ENCODE measurements at regions not wholly inside any gene's neighbourhood (a gene's known extent, or its start where the extent isn't known, plus 50 kb on each side); places are given as distances from the start of the nearest gene placed in this dataset.

GRCh38 chr5:24854350-24854749 is 209.6 kb upstream of the CDH10 start:
- Histone ChIP-seq H3K4me3 (ENCODE audit: low read length in 2 of 2) (no peak overlapping the region), H3K36me3 (ENCODE audit: control insufficient read depth in 2 of 2, insufficient read depth in 2 of 2, low read length in 2 of 2) (no peaks in the 10 kb centered on the region), H3K9me3 (ENCODE audit: control insufficient read depth in 2 of 2, low read length in 2 of 2) (peaks cover 0 to 3% of the 10 kb centered on the region in 2 donors), H3K9ac (ENCODE audit: low read depth in 1 of 2, low read length in 2 of 2) (no peak overlapping the region), H3K27me3 (ENCODE audit: control insufficient read depth in 2 of 2, insufficient read depth in 2 of 2, low read length in 2 of 2) (no peaks in the 10 kb centered on the region), H3K27ac (ENCODE audit: low read depth in 2 of 2, low read length in 2 of 2) (no peak overlapping the region), H3K4me1 (ENCODE audit: control insufficient read depth in 2 of 2, insufficient read depth in 2 of 2, low read length in 2 of 2) (no peaks in the 10 kb centered on the region)

- no peak overlapping the region for H3K27ac ChIP-seq (ENCODE audit: low read depth in 2 of 2, low read length in 2 of 2)
These were observed 206.2 kb upstream of the CDH10 start for GRCh38 chr5:24850926-24851486.

DNA sequence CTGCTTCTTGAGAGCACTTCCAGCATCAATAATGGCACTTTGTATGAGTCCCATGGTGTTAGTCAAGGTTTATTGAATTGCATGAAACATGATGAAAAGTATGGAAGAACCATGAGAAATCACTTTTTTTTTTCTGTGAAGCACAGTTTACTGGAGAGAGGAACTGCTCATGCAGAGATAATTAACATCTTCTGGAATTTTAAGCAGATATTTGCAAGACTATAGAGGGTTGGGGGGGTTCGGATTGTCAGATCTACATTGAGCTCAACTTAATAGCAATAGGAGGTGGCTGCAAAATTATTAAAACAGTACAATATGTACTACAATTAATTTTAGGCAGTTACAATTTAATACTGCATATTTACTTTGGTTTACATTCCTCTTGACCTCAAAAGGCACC is 204.4 kb upstream of the CDH10 start:
- H3K36me3 ChIP-seq (ENCODE audit: control insufficient read depth in 2 of 2, insufficient read depth in 2 of 2, low read length in 2 of 2), result no peaks in the 10 kb centered on the region
- no peak overlapping the region for H3K27ac ChIP-seq (ENCODE audit: low read depth in 2 of 2, low read length in 2 of 2)
- peaks cover 0 to 2% of the 10 kb centered on the region in 2 donors for H3K9me3 ChIP-seq (ENCODE audit: control insufficient read depth in 2 of 2, low read length in 2 of 2)
- H3K4me1 ChIP-seq (ENCODE audit: control insufficient read depth in 2 of 2, insufficient read depth in 2 of 2, low read length in 2 of 2), result no peaks in the 10 kb centered on the region
- no peaks in the 10 kb centered on the region for H3K27me3 ChIP-seq (ENCODE audit: control insufficient read depth in 2 of 2, insufficient read depth in 2 of 2, low read length in 2 of 2)
- no peak overlapping the region for H3K9ac ChIP-seq (ENCODE audit: low read depth in 1 of 2, low read length in 2 of 2)
- no peak overlapping the region for H3K4me3 ChIP-seq (ENCODE audit: low read length in 2 of 2)

More at GRCh38 chr5:24850926-24851486, 206.2 kb upstream of the CDH10 start:
- peaks cover 0 to 2% of the 10 kb centered on the region in 2 donors for H3K9me3 ChIP-seq (ENCODE audit: control insufficient read depth in 2 of 2, low read length in 2 of 2)
- no peak overlapping the region for H3K4me3 ChIP-seq (ENCODE audit: low read length in 2 of 2)
- no peaks in the 10 kb centered on the region for H3K4me1 ChIP-seq (ENCODE audit: control insufficient read depth in 2 of 2, insufficient read depth in 2 of 2, low read length in 2 of 2)
- no peak overlapping the region for H3K9ac ChIP-seq (ENCODE audit: low read depth in 1 of 2, low read length in 2 of 2)
- no peaks in the 10 kb centered on the region for H3K27me3 ChIP-seq (ENCODE audit: control insufficient read depth in 2 of 2, insufficient read depth in 2 of 2, low read length in 2 of 2)
- H3K36me3 ChIP-seq (ENCODE audit: control insufficient read depth in 2 of 2, insufficient read depth in 2 of 2, low read length in 2 of 2), result no peaks in the 10 kb centered on the region

- no peaks in the 10 kb centered on the region for H3K27me3 ChIP-seq (ENCODE audit: control insufficient read depth in 2 of 2, insufficient read depth in 2 of 2, low read length in 2 of 2)
- H3K4me3 ChIP-seq (ENCODE audit: low read length in 2 of 2), result no peak overlapping the region
- no peak overlapping the region for H3K9ac ChIP-seq (ENCODE audit: low read depth in 1 of 2, low read length in 2 of 2)
- no peaks in the 10 kb centered on the region for H3K9me3 ChIP-seq (ENCODE audit: control insufficient read depth in 2 of 2, low read length in 2 of 2)
- no peak overlapping the region for H3K27ac ChIP-seq (ENCODE audit: low read depth in 2 of 2, low read length in 2 of 2)
- no peaks in the 10 kb centered on the region for H3K4me1 ChIP-seq (ENCODE audit: control insufficient read depth in 2 of 2, insufficient read depth in 2 of 2, low read length in 2 of 2)
- no peaks in the 10 kb centered on the region for H3K36me3 ChIP-seq (ENCODE audit: control insufficient read depth in 2 of 2, insufficient read depth in 2 of 2, low read length in 2 of 2)
These were observed 187.2 kb upstream of the CDH10 start for GRCh38 chr5:24831989-24832388.

DNA sequence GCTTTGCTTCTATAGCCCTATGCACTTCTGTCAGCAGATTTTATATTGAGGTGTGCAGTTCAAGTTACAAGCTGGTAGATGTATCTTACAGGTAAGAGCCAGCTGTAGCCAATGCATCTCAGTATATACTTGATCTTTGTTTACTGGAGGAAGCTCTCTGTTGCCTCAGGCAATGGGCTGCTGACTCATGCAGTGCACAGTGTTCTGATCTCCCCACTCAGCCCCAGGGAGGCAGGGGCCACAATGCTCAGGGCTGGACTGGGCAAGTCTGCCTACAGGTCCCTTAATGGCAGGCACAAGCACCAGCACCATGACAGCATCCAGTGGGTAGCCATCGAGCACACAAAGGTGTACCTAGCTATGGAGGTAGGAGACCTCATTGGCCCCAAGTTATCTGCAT is 178.8 kb upstream of the CDH10 start:
- no peaks in the 10 kb centered on the region for H3K27me3 ChIP-seq (ENCODE audit: control insufficient read depth in 2 of 2, insufficient read depth in 2 of 2, low read length in 2 of 2)
- H3K4me1 ChIP-seq (ENCODE audit: control insufficient read depth in 2 of 2, insufficient read depth in 2 of 2, low read length in 2 of 2), result no peaks in the 10 kb centered on the region
- H3K4me3 ChIP-seq (ENCODE audit: low read length in 2 of 2), result no peak overlapping the region
- H3K36me3 ChIP-seq (ENCODE audit: control insufficient read depth in 2 of 2, insufficient read depth in 2 of 2, low read length in 2 of 2), result no peaks in the 10 kb centered on the region
- peaks cover 0 to 2% of the 10 kb centered on the region in 2 donors for H3K9me3 ChIP-seq (ENCODE audit: control insufficient read depth in 2 of 2, low read length in 2 of 2)
- no peak overlapping the region for H3K27ac ChIP-seq (ENCODE audit: low read depth in 2 of 2, low read length in 2 of 2)
- H3K9ac ChIP-seq (ENCODE audit: low read depth in 1 of 2, low read length in 2 of 2), result no peak overlapping the region

GRCh38 chr5:24819841-24820240 is 175.1 kb upstream of the CDH10 start:
- Histone ChIP-seq H3K9ac (ENCODE audit: low read depth in 1 of 2, low read length in 2 of 2) (no peak overlapping the region), H3K27me3 (ENCODE audit: control insufficient read depth in 2 of 2, insufficient read depth in 2 of 2, low read length in 2 of 2) (no peaks in the 10 kb centered on the region), H3K4me3 (ENCODE audit: low read length in 2 of 2) (no peak overlapping the region), H3K36me3 (ENCODE audit: control insufficient read depth in 2 of 2, insufficient read depth in 2 of 2, low read length in 2 of 2) (no peaks in the 10 kb centered on the region), H3K27ac (ENCODE audit: low read depth in 2 of 2, low read length in 2 of 2) (no peak overlapping the region), H3K4me1 (ENCODE audit: control insufficient read depth in 2 of 2, insufficient read depth in 2 of 2, low read length in 2 of 2) (no peaks in the 10 kb centered on the region), H3K9me3 (ENCODE audit: control insufficient read depth in 2 of 2, low read length in 2 of 2) (peaks cover 0 to 2% of the 10 kb centered on the region in 2 donors)

DNA sequence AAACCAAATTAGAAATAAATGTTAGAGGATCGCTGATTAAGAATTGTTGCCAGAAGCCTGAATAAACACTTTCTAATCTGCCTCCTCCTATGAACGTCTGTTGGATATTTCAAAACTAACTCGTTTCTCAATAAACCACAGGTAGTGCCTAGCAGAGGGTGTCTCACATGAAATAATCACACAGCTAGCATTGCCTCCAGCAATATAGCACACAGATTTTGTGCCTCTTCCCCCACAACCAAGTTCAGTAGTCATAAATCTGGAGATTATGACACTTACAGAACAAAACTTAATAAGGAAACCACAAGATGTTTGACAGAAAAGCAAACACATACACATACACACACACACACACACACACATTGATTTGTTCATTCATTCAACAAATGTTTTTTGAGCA is 173.2 kb upstream of the CDH10 start:
- H3K36me3 ChIP-seq (ENCODE audit: control insufficient read depth in 2 of 2, insufficient read depth in 2 of 2, low read length in 2 of 2), result no peaks in the 10 kb centered on the region
- no peak overlapping the region for H3K27ac ChIP-seq (ENCODE audit: low read depth in 2 of 2, low read length in 2 of 2)
- H3K9ac ChIP-seq (ENCODE audit: low read depth in 1 of 2, low read length in 2 of 2), result no peak overlapping the region
- no peaks in the 10 kb centered on the region for H3K4me1 ChIP-seq (ENCODE audit: control insufficient read depth in 2 of 2, insufficient read depth in 2 of 2, low read length in 2 of 2)
- no peaks in the 10 kb centered on the region for H3K27me3 ChIP-seq (ENCODE audit: control insufficient read depth in 2 of 2, insufficient read depth in 2 of 2, low read length in 2 of 2)
- H3K4me3 ChIP-seq (ENCODE audit: low read length in 2 of 2), result no peak overlapping the region
- no peaks in the 10 kb centered on the region for H3K9me3 ChIP-seq (ENCODE audit: control insufficient read depth in 2 of 2, low read length in 2 of 2)

- H3K27ac ChIP-seq (ENCODE audit: low read depth in 2 of 2, low read length in 2 of 2), result no peak overlapping the region
- no peaks in the 10 kb centered on the region for H3K36me3 ChIP-seq (ENCODE audit: control insufficient read depth in 2 of 2, insufficient read depth in 2 of 2, low read length in 2 of 2)
- H3K9ac ChIP-seq (ENCODE audit: low read depth in 1 of 2, low read length in 2 of 2), result no peak overlapping the region
- H3K27me3 ChIP-seq (ENCODE audit: control insufficient read depth in 2 of 2, insufficient read depth in 2 of 2, low read length in 2 of 2), result no peaks in the 10 kb centered on the region
- H3K4me1 ChIP-seq (ENCODE audit: control insufficient read depth in 2 of 2, insufficient read depth in 2 of 2, low read length in 2 of 2), result no peaks in the 10 kb centered on the region
- H3K9me3 ChIP-seq (ENCODE audit: control insufficient read depth in 2 of 2, low read length in 2 of 2), result no peaks in the 10 kb centered on the region
- H3K4me3 ChIP-seq (ENCODE audit: low read length in 2 of 2), result no peak overlapping the region
These were observed 171.4 kb upstream of the CDH10 start for GRCh38 chr5:24816206-24816605.

DNA sequence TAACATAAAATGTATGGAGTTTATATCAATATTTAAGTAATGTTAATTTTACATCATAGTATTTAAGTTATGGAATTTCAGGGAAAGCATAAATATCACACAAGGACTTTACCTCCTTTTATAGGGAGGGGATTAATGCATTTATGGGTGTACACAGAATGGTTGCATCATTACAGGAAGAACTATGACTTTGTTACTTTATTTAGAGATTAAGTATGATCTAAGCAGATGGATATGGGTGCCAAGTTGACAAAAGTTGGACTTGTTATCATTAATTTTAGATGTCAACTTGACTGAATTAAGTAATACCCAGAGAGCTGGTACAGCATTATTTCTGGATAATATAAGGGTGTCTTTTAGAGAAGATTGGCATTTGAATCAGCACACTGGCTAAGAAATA is 160.5 kb upstream of the CDH10 start:
- Histone ChIP-seq H3K27ac (ENCODE audit: low read depth in 2 of 2, low read length in 2 of 2) (no peak overlapping the region), H3K4me1 (ENCODE audit: control insufficient read depth in 2 of 2, insufficient read depth in 2 of 2, low read length in 2 of 2) (no peaks in the 10 kb centered on the region)

GRCh38 chr5:24804221-24804681 is 159.5 kb upstream of the CDH10 start:
- H3K27ac ChIP-seq (ENCODE audit: low read depth in 2 of 2, low read length in 2 of 2), result no peak overlapping the region
- H3K36me3 ChIP-seq (ENCODE audit: control insufficient read depth in 2 of 2, insufficient read depth in 2 of 2, low read length in 2 of 2), result no peaks in the 10 kb centered on the region

More for the DNA sequence above, 160.5 kb upstream of the CDH10 start:
- H3K9ac ChIP-seq (ENCODE audit: low read depth in 1 of 2, low read length in 2 of 2), result no peak overlapping the region
- H3K27me3 ChIP-seq (ENCODE audit: control insufficient read depth in 2 of 2, insufficient read depth in 2 of 2, low read length in 2 of 2), result no peaks in the 10 kb centered on the region
- H3K36me3 ChIP-seq (ENCODE audit: control insufficient read depth in 2 of 2, insufficient read depth in 2 of 2, low read length in 2 of 2), result no peaks in the 10 kb centered on the region
- H3K4me3 ChIP-seq (ENCODE audit: low read length in 2 of 2), result no peak overlapping the region
- peaks cover 0 to 6% of the 10 kb centered on the region in 2 donors for H3K9me3 ChIP-seq (ENCODE audit: control insufficient read depth in 2 of 2, low read length in 2 of 2)

More at GRCh38 chr5:24804221-24804681, 159.5 kb upstream of the CDH10 start:
- Histone ChIP-seq H3K27me3 (ENCODE audit: control insufficient read depth in 2 of 2, insufficient read depth in 2 of 2, low read length in 2 of 2) (no peaks in the 10 kb centered on the region), H3K9ac (ENCODE audit: low read depth in 1 of 2, low read length in 2 of 2) (no peak overlapping the region), H3K9me3 (ENCODE audit: control insufficient read depth in 2 of 2, low read length in 2 of 2) (peaks cover 0 to 6% of the 10 kb centered on the region in 2 donors), H3K4me3 (ENCODE audit: low read length in 2 of 2) (no peak overlapping the region), H3K4me1 (ENCODE audit: control insufficient read depth in 2 of 2, insufficient read depth in 2 of 2, low read length in 2 of 2) (no peaks in the 10 kb centered on the region)
